Ectodermal cell (in vitro differentiated cells): ENCODE measurements at regions not wholly inside any gene's neighbourhood (a gene's known extent, or its start where the extent isn't known, plus 50 kb on each side); places are given as distances from the start of the nearest gene placed in this dataset.
"Not testable (repeated sequence)": the region's sequence is repeated elsewhere in the genome, so short reads cannot be mapped to it uniquely, and the experiment has no call there.

Source experiments
- H3K27ac ChIP-seq: 2 replicates; pipeline ENCODE4 v1.7.0; 2013; ENCODE audit warnings: mild to moderate bottlenecking, low read depth, low read length; ENCODE audit not compliant: insufficient read depth, poor library complexity, severe bottlenecking
- H3K27me3 ChIP-seq: 2 replicates; pipeline ENCODE4 v1.7.0; 2013; ENCODE audit warnings: mild to moderate bottlenecking, low read length; ENCODE audit not compliant: insufficient read depth, control insufficient read depth, poor library complexity, severe bottlenecking
- H3K36me3 ChIP-seq: one replicate; pipeline ENCODE4 v1.7.0; 2013; ENCODE audit warnings: low read length; ENCODE audit not compliant: control insufficient read depth, insufficient read depth
- H3K4me1 ChIP-seq: one replicate; pipeline ENCODE4 v1.7.0; 2013; ENCODE audit warnings: low read length; ENCODE audit not compliant: control insufficient read depth, insufficient read depth
- H3K4me3 ChIP-seq: 2 replicates; pipeline ENCODE4 v1.7.0; 2013; ENCODE audit warnings: low read depth, low read length, control low read depth; ENCODE audit not compliant: insufficient read depth
- H3K9me3 ChIP-seq: 2 replicates; pipeline ENCODE4 v1.7.0; 2013; ENCODE audit warnings: mild to moderate bottlenecking, low read length, moderate library complexity; ENCODE audit not compliant: control insufficient read depth
- WGBS, 2 experiments: methylation state at CpG; one replicate each; pipeline ENCODE4 v1.1.7; 2013; ENCODE audit warnings: missing lambda C conversion rate in 2 of 2; 5-methylcytosine and 5-hydroxymethylcytosine counted together

DNA sequence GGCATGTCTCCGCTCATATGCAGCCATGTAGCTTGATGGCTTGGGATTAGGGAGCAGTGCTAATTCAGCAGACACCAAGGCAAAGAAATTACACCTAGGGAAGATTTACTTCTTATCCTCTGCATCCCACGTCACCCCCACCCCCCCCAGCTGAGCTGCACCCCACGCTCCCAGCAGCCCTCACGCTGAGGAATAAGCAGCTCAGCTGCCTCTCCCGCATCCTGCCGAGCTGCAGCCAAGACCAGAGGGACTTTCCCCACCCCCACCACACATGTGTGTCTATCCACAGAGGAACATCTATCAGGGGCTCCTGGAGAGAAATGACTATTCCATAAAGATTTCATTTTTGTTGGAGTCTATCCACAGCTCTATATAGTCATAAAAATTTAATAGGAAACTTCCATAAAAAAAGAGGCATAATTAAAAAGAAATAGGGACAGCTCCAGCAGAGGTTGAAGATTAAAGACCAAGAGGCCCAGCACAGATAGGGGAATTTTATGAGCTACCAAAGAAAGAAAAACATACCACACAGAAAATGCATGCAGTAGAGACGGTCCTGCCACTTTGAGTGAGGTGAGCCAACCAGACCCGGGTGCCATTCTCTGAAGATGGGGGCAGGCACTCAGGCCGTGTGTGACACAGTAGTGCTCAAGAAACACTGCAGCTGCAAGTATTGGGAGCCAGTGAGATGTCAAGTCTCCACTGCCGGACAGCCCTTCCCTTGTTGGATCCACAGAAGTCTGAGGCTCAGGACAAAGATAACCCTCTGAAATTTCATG, 274.8 kb downstream of the BCL2L11 start:
- H3K4me3 ChIP-seq, H3K36me3 ChIP-seq, H3K27ac ChIP-seq, H3K9me3 ChIP-seq, H3K27me3 ChIP-seq, H3K4me1 ChIP-seq: not testable (repeated sequence)
- 70 to 71% methylated on average over 5 of the region's 10 CpGs for WGBS, 2 experiments

DNA sequence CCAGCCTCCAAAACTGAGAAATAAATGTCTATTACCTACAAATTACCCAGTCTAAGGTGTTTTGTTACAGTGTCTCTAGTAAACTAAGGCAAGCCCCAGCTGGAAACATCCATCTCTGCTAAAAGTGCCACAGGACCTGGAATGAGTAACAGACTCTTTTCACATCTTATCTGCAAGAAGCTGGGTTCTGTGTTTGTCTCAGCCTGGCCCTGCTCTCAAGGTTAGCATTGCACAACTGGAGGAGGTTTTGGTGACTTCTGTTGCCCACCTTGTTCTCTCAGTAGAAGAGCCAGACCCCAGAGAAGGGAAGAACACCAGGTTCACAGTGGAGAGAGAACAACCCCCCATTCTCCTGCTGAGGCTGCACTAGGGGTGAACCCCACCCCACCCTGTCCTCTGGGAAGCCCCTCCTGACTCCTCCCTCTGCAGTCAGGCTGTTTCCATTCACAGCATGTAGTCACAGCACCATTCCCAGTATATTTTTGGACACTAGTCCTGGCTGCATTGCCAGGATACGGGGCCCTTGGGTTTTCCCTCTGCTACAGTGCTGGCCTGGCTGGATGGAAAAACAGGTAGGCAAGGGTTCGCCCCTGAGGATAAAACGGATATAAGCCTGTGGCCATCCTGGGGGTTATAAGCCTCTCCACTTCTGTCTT, 280.0 kb downstream of the BCL2L11 start:
- not testable (repeated sequence) for H3K9me3 ChIP-seq, H3K36me3 ChIP-seq, H3K27ac ChIP-seq, H3K27me3 ChIP-seq, H3K4me3 ChIP-seq, H3K4me1 ChIP-seq
- 55 to 62% methylated on average over 3 of the region's 3 CpGs for WGBS, 2 experiments

DNA sequence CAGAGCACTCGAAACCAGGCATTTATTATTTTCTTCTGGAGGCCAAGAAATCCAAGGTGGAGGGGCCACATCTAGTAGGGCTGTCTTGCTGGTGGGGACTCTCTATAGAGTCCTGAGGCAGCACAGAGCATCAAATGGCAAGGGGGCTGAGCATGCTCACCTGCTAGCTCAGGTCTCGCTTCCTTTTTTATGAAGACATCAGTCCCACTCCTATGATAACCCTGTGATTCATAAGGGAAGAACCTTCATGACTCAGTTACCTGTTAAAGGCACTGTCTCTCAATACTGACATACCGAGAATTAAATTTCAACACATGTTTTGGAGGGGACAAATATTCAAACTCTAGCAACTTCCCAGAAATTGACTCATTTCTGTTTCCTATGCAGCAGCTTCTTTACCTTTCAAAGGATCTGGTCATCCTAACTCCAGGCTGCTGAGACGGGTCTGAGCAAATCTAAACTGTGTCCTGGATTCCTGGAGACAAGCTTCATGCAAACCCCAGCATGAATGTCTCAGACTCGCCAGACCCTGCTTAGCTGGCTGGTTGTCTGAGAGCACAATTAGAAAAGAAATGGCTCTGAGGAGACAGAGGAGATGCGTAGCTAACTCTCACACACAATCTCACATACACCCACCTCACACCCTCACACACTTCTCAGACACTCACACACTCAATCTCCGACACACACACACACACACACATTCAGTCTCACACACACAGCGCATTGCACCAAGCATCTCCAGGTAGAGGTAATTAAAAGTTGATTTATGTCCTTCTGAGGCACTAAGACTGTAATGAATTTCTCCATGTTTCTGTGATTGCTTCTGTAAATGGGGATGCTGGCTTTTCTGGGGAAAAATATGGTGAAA, 280.8 kb downstream of the BCL2L11 start:
- H3K27ac ChIP-seq, result not testable (repeated sequence)

DNA sequence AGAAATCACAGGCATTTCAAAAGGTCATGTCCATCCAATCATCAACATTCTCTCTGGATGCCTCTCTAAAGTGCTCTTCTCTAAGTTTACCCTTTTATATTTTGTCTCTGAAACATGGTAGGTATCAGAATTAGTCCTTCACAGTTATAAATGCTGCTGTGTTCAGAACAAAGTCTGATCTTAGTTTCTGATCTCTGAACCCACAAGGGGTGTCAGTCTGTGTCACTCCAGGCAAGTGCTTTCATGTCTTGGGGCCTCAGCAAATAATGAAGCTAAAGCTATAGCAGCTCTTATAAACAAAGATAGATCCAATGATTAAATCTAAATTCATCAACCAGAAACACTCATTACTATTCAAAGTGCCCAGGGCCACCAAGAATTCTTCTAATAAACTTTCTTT, 281.7 kb downstream of the BCL2L11 start:
- not testable (repeated sequence) for H3K36me3 ChIP-seq, H3K27ac ChIP-seq, H3K4me1 ChIP-seq, H3K27me3 ChIP-seq, H3K9me3 ChIP-seq, H3K4me3 ChIP-seq

More for the DNA sequence above, 280.8 kb downstream of the BCL2L11 start:
- H3K9me3 ChIP-seq, H3K36me3 ChIP-seq, H3K4me1 ChIP-seq, H3K27me3 ChIP-seq, H3K4me3 ChIP-seq: not testable (repeated sequence)
- 97 to 100% methylated on average over 2 of the region's 8 CpGs for WGBS, 2 experiments

DNA sequence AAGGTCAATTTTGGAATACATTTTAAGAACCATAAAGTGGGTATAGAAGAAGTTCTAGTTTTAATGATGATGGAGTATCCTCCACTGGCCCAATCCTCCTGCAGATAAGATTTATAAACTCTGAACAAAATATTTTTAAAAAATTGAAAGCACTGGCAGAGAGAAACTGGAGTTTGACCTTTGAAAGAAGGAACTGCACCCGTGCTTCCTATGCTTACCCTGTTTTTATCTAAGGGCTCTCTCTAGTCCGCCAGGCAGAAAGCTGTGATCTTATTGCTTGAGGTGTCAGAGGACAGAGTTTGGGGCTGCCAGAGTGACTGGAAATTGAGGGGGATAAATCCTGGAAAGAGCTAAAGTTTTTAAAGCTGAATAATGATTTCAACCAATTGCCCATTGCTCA, 282.6 kb downstream of the BCL2L11 start:
- not testable (repeated sequence) for H3K27ac ChIP-seq

DNA sequence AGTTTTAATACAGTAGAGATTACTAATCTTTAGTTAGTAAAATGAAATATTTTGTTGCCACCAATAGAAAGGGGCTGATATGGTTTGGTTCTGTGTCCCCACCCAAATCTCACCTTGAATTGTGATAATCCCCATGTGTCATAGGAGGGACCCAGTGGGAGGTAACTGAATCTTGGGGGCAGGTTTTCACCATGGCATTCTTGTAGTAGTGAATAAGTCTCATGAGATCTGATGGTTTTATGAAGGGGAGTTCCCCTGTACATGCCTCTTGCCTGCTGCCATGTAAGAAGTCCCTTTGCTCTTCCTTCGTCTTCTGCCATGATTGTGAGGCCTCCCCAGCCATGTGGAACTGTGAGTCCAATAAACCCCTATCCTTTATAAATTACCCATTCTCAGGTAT, 285.9 kb downstream of the BCL2L11 start:
- H3K36me3 ChIP-seq, H3K27ac ChIP-seq, H3K4me3 ChIP-seq, H3K27me3 ChIP-seq, H3K9me3 ChIP-seq, H3K4me1 ChIP-seq: not testable (repeated sequence)
- no CpG with 5 or more reads among the region's 1 CpG for WGBS, 2 experiments

More for the DNA sequence above, 282.6 kb downstream of the BCL2L11 start:
- H3K27me3 ChIP-seq, H3K9me3 ChIP-seq, H3K4me1 ChIP-seq, H3K4me3 ChIP-seq, H3K36me3 ChIP-seq: not testable (repeated sequence)
- WGBS, 2 experiments, result 100% methylated on average over 1 of the region's 2 CpGs; no CpG with 5 or more reads in 1 of the 2 experiments

DNA sequence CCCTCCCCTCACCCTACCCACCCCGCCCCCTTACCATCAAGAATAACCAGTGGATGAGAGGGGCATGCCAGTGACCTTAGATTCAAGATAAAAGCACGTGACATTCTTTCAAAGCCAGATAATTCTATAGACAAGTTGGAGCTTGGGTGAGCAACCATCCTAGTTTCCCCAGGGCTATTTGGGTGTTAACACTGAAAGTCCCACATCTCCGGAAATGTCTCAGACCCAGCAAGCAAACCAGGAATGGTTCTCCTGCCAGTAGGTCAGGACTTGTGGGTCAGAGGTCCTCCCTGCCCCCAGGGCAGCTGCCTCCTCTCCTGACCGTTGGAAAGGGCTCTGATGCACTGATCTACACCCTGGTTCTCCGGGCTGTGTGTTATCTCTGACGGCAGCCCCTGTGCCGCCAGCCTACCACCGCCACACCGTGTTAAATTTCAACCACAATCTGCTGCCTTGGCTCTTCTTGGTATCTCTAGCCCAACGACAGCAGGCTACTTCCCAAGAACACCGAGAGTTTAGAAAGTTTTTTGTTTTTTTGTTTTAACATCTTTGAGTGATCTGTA, 287.0 kb downstream of the BCL2L11 start:
- H3K27ac ChIP-seq, H3K36me3 ChIP-seq, H3K9me3 ChIP-seq, H3K4me1 ChIP-seq, H3K4me3 ChIP-seq, H3K27me3 ChIP-seq: not testable (repeated sequence)
- 100% methylated on average over 1 of the region's 11 CpGs for WGBS, 2 experiments

DNA sequence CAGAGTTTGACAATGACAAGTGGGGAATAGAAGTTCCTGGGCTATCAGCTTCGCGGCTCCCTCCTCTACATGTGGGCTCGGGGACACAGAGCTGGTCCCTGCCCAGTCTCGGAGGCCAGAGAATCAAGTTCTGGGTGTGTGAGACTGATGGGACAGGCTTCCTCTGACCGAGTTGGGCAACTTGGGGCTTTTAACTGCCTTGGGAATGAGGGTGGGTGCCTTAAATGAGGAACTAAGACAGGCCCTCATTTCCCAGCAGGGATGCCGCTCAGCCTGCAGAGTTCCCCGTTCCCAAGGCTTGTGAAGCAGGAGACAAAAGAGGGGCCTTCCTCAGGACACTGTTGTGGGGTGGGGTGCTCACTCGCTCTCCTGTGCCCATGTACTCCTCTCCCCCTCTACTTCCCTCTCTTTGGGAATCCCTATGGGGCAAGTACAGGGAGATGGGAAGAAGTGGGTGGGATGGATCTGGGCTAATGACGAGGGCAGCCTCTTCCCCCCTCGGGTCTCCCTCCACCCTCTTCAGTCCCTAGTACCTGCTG, 290.2 kb downstream of the BCL2L11 start:
- WGBS, 2 experiments, result 83% methylated on average over 2 of the region's 10 CpGs; no CpG with 5 or more reads in 1 of the 2 experiments

DNA sequence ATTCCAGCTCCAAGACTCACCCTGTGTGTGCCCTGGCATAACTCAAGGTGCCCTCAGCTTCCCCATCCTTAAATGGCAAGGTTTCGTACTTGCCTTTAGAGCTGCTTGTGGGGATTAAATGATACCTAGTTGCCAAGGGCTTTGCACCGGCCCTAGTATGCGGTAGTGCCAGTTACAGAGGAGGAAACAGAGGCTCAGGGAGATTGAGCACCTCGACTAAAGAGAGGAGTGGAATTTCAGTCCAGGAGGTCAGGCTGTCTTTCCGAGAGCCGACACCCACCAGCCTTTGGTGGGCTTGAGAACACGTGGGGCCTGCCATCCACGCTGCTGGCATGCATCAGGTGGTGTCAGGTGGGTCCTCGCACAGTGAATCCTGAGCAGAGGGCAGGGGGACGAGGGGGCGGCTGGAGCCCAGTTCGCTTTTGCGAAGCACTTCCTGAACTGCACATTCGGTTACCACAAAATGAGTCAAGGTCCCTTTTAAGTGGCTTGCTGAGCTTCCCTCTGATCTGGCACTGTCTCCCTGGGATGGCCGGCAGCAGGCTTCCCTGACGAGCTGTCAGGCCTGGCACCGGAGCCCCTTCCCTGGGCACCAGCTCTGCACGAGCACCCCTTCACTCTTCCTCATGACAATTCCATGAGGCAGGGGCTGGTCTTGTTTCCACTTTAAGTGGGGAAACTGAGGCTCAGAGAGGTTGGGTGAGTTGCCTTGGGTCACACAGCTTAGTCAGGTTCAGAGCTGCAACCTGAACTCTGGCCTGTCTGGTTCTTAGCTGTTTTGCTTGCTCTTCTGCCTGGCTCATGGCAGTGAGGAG, 291.4 kb downstream of the BCL2L11 start:
- H3K4me3 ChIP-seq, H3K27me3 ChIP-seq, H3K36me3 ChIP-seq, H3K4me1 ChIP-seq, H3K27ac ChIP-seq, H3K9me3 ChIP-seq: not testable (repeated sequence)
- 95 to 98% methylated on average over 5 to 10 of the region's 18 CpGs for WGBS, 2 experiments

More for the DNA sequence above, 290.2 kb downstream of the BCL2L11 start:
- not testable (repeated sequence) for H3K4me1 ChIP-seq, H3K4me3 ChIP-seq, H3K27ac ChIP-seq, H3K27me3 ChIP-seq, H3K9me3 ChIP-seq, H3K36me3 ChIP-seq
